ENCODE measurements at regions not wholly inside any gene's neighbourhood (a gene's known extent, or its start where the extent isn't known, plus 50 kb on each side); places are given as distances from the start of the nearest gene placed in this dataset.

DNA sequence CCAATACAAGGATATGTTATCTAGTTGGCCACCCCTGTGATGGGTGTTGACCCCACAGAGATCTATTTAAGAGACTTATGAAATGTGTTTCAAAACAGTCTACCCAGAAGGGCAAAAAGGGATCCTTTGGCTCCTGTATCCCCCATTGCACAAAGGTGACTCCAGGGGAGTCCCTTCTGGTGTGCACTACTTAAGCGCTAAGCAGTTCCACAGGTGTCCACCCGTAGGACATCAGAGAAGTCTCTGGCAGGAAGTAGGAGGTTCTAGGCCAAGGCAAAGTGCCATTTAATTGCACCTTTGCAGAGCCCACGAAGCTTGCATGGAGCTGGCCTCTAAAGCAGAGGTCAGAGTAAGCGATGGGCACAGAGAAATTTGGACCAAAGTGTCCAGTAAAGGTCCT is 147.7 kb downstream of the MRPL14 start (continued):
- TF ChIP-seq, protein P1, sequence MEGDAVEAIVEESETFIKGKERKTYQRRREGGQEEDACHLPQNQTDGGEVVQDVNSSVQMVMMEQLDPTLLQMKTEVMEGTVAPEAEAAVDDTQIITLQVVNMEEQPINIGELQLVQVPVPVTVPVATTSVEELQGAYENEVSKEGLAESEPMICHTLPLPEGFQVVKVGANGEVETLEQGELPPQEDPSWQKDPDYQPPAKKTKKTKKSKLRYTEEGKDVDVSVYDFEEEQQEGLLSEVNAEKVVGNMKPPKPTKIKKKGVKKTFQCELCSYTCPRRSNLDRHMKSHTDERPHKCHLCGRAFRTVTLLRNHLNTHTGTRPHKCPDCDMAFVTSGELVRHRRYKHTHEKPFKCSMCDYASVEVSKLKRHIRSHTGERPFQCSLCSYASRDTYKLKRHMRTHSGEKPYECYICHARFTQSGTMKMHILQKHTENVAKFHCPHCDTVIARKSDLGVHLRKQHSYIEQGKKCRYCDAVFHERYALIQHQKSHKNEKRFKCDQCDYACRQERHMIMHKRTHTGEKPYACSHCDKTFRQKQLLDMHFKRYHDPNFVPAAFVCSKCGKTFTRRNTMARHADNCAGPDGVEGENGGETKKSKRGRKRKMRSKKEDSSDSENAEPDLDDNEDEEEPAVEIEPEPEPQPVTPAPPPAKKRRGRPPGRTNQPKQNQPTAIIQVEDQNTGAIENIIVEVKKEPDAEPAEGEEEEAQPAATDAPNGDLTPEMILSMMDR (IDR thresholded peaks at IDR 0.05 in 2 of 3, conservative IDR thresholded peaks at IDR 0.05 in 1 of 3; ENCODE audit: borderline replicate concordance in 1 of 3, insufficient read depth in 1 of 3, low read depth in 2 of 3, low read length in 2 of 3): no peak

DNA sequence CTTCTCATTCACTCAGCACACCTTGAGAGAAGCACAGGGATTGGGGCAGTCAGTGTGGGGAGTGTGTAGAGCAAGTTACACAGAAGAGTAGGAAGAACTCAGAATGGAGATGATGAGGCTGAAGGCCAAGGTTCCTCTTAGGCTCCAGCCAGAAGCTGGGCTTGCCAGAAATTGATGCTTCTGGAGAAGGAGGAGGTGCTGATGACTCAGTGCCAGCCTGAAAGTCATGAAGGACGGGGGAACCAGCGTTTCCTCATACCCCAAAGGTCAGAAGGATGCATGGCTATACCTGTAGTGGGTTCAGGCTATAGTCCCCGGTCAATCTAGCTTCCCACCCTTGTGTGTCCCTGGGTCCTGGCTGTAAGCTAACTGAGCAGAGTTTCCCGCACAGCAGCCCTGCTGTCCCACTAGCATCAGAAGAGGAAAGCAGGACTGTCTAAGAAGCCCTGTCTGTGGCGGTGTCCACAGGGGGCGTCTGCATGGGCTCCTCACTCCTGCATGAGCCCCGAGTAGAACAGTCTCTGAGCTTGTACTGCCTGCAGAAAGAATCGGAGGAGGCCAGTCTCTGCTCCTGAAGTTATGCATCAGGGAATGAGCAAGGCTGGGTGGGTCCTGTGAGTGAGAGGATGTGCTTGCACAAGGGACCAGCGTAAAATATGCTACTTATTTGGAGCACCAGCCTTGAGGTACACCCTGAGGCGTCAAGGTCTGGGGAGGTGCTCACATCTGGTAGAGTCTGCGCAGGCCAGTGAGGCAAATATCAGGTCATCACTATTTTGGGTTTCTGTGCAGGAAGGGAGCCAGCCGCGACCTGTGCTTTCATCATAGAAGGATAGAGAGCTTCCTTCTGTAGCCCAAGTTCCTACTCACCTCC is 148.5 kb downstream of the MRPL14 start:
- DNase-seq (ENCODE audit: low read depth, low spot score) (no peak), ATAC-seq (no peak)
- CTCF ChIA-PET: no interaction called here
- Histone ChIP-seq H4K20me1 (ENCODE audit: insufficient read depth) (no peaks in the 10 kb centered on the region), H3K36me3 (ENCODE audit: control insufficient read depth in 1 of 2, insufficient read depth in 2 of 2, low read length in 2 of 2) (no peaks in the 10 kb centered on the region), H3K9me2 (ENCODE audit: insufficient read depth) (no peaks in the 10 kb centered on the region), H3K4me2 (ENCODE audit: low read length) (no peak overlapping the region), H3K9me3 (ENCODE audit: control insufficient read depth in 1 of 2, insufficient read depth in 1 of 2, low read depth in 1 of 2, low read length in 2 of 2) (no peaks in the 10 kb centered on the region), H3K9ac (ENCODE audit: low read length) (no peak overlapping the region), H3K79me2 (ENCODE audit: insufficient read depth, low read length) (no peaks in the 10 kb centered on the region), H3K27me3 (ENCODE audit: insufficient read depth, low read length) (no peaks in the 10 kb centered on the region), H3K4me1 (ENCODE audit: control insufficient read depth in 1 of 2, insufficient read depth in 2 of 2, low read length in 2 of 2) (0 out of 4 replicates have a peak, but pooled peaks cover 0 to 3% of the 10 kb centered on the region in 2 experiments), H3K27ac (ENCODE audit: low read depth, low read length) (no peak overlapping the region), H3K4me3 (replicated peaks in 1 of 2; ENCODE audit: low read depth in 1 of 2, low read length in 2 of 2) (no peak overlapping the region), H2AFZ (ENCODE audit: low read depth, low read length, poor library complexity, severe bottlenecking) (no peak overlapping the region)
- POLR2A ChIA-PET: interaction anchor here (1.6 kb wide), 1 partner anchor 14 kb away, joined by 3 read pairs; no protein-coding TSS in a partner anchor
- RAD21 ChIA-PET (ENCODE audit: low non-redundant PET in 1 of 2, low total read pairs in 2 of 2, uncharacterized antibody in 2 of 2, unreplicated experiment in 2 of 2): no interaction called here
- no TSS peak for BruUV-seq (replicated peaks)
- intact Hi-C loops (cut with micrococcal nuclease): no loop called here
- no peak for TF ChIP-seq ZNF274 (IDR thresholded peaks at IDR 0.05; ENCODE audit: low read depth, low read length)
- TF ChIP-seq SIN3A (IDR thresholded peaks at IDR 0.05; ENCODE audit: low read depth): no peak
- no peak for TF ChIP-seq ELF1 (IDR thresholded peaks at IDR 0.05; ENCODE audit: borderline replicate concordance, low read depth)
- TF ChIP-seq YY1 (IDR thresholded peaks at IDR 0.05; ENCODE audit: extremely low read depth, insufficient replicate concordance, low read depth, low read length): no peak
- TF ChIP-seq, protein P2, sequence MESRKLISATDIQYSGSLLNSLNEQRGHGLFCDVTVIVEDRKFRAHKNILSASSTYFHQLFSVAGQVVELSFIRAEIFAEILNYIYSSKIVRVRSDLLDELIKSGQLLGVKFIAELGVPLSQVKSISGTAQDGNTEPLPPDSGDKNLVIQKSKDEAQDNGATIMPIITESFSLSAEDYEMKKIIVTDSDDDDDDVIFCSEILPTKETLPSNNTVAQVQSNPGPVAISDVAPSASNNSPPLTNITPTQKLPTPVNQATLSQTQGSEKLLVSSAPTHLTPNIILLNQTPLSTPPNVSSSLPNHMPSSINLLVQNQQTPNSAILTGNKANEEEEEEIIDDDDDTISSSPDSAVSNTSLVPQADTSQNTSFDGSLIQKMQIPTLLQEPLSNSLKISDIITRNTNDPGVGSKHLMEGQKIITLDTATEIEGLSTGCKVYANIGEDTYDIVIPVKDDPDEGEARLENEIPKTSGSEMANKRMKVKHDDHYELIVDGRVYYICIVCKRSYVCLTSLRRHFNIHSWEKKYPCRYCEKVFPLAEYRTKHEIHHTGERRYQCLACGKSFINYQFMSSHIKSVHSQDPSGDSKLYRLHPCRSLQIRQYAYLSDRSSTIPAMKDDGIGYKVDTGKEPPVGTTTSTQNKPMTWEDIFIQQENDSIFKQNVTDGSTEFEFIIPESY (IDR thresholded peaks at IDR 0.05; ENCODE audit: extremely low read depth, insufficient replicate concordance, low read length): no peak
- TF ChIP-seq EZH2 (IDR thresholded peaks at IDR 0.05): no peak
- TF ChIP-seq ZFX (IDR thresholded peaks at IDR 0.05): no peak
- TF ChIP-seq EGR1 (IDR thresholded peaks at IDR 0.05; ENCODE audit: low read depth): no peak
- TF ChIP-seq, protein P3, sequence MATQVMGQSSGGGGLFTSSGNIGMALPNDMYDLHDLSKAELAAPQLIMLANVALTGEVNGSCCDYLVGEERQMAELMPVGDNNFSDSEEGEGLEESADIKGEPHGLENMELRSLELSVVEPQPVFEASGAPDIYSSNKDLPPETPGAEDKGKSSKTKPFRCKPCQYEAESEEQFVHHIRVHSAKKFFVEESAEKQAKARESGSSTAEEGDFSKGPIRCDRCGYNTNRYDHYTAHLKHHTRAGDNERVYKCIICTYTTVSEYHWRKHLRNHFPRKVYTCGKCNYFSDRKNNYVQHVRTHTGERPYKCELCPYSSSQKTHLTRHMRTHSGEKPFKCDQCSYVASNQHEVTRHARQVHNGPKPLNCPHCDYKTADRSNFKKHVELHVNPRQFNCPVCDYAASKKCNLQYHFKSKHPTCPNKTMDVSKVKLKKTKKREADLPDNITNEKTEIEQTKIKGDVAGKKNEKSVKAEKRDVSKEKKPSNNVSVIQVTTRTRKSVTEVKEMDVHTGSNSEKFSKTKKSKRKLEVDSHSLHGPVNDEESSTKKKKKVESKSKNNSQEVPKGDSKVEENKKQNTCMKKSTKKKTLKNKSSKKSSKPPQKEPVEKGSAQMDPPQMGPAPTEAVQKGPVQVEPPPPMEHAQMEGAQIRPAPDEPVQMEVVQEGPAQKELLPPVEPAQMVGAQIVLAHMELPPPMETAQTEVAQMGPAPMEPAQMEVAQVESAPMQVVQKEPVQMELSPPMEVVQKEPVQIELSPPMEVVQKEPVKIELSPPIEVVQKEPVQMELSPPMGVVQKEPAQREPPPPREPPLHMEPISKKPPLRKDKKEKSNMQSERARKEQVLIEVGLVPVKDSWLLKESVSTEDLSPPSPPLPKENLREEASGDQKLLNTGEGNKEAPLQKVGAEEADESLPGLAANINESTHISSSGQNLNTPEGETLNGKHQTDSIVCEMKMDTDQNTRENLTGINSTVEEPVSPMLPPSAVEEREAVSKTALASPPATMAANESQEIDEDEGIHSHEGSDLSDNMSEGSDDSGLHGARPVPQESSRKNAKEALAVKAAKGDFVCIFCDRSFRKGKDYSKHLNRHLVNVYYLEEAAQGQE (IDR thresholded peaks at IDR 0.05; ENCODE audit: low read depth): no peak
- TF ChIP-seq, protein P1 (IDR thresholded peaks at IDR 0.05 in 2 of 3, conservative IDR thresholded peaks at IDR 0.05 in 1 of 3; ENCODE audit: borderline replicate concordance in 1 of 3, insufficient read depth in 1 of 3, low read depth in 2 of 3, low read length in 2 of 3): no peak
- TF ChIP-seq CBX3 (IDR thresholded peaks at IDR 0.05; ENCODE audit: low read depth): no peak
- TF ChIP-seq JUND (IDR thresholded peaks at IDR 0.05): no peak
- no peak for TF ChIP-seq FOSL1 (IDR thresholded peaks at IDR 0.05; ENCODE audit: low read depth)

Measured in HCT116 (cell line).